ENCODE measurements at regions not wholly inside any gene's neighbourhood (a gene's known extent, or its start where the extent isn't known, plus 50 kb on each side); places are given as distances from the start of the nearest gene placed in this dataset.

DNA sequence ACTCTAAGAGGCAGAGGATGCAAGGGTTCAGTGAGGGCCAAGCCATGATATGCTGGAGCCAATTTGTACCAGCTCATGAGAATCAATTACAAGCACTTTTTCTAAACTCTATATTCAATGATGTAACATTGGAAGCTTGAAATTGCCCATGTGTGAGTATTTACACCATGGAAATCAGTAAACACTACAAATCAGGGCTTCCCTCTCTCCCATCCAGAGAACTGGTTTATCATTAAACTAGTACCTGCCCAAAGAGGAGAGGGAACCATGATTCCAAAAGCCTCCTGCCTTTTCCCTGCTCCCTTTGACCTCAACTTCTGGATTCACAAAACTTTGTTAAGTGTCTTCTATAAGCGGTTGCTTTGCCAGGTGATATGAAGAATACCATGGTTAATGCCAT lies 52.5 kb upstream of the BICC1 start:
- Mint-ChIP-seq H3K4me3 (ENCODE audit: unreplicated experiment) (no peak overlapping the region), H3K9me3 (ENCODE audit: low read depth) (peaks cover 17% of the 10 kb centered on the region), H3K27ac (ENCODE audit: unreplicated experiment) (no peak overlapping the region), H3K36me3 (ENCODE audit: low read depth) (peaks cover 2% of the 10 kb centered on the region), H3K4me1 (ENCODE audit: low read depth) (peaks cover 17% of the 10 kb centered on the region), H3K27me3 (ENCODE audit: low read depth) (no peaks in the 10 kb centered on the region)
- DNase-seq (ENCODE audit: low spot score): no peak
- TF ChIP-seq CTCF (IDR thresholded peaks at IDR 0.05): no peak

- no peak overlapping the region for H3K4me3 Mint-ChIP-seq (ENCODE audit: unreplicated experiment)
- H3K4me1 Mint-ChIP-seq (ENCODE audit: low read depth): peaks cover 28% of the 10 kb centered on the region
- peaks cover 12% of the 10 kb centered on the region for H3K9me3 Mint-ChIP-seq (ENCODE audit: low read depth)
- peaks cover 2% of the 10 kb centered on the region for H3K36me3 Mint-ChIP-seq (ENCODE audit: low read depth)
- H3K27ac Mint-ChIP-seq (ENCODE audit: unreplicated experiment): no peak overlapping the region
- no peak for TF ChIP-seq CTCF (IDR thresholded peaks at IDR 0.05)
- no peaks in the 10 kb centered on the region for H3K27me3 Mint-ChIP-seq (ENCODE audit: low read depth)
- no peak for DNase-seq (ENCODE audit: low spot score)
Observed at GRCh38 chr10:58462863-58463507, 49.7 kb upstream of the BICC1 start.

All from chondrocyte (in vitro differentiated cells).